IMR-90 (cell line): ENCODE measurements at regions not wholly inside any gene's neighbourhood (a gene's known extent, or its start where the extent isn't known, plus 50 kb on each side); places are given as distances from the start of the nearest gene placed in this dataset.

Experiments
- ATAC-seq: fragments of 200-7000 bp; cut with Tn5 transposase; 2 replicates; pipeline ENCODE4 v1.9.1; 2020; ENCODE audit warnings: low read depth, mild to moderate bottlenecking, moderate library complexity
- BruUV-seq: library from RNA; stranded (reverse); fragments of 400-500 nt; replicated peaks from 2 replicates; lab custom pipeline; 2021; lab: Mats Ljungman, UMichigan
- CTCF ChIA-PET: fragments of 300-600 bp; formaldehyde crosslinking; extraction: SDS; loops from one replicate; lab custom pipeline; 2021; ENCODE audit warnings: antibody characterized with exemption; lab: Yijun Ruan, JAX
- POLR2A ChIA-PET: fragments of 300-600 bp; sonication (Branson Sonifier 250); formaldehyde crosslinking; loops from one replicate; lab custom pipeline; 2022; ENCODE audit warnings: antibody characterized with exemption; ENCODE audit not compliant: unreplicated experiment; lab: Charles Lee
- DNase-seq: peaks from one replicate; pipeline ENCODE4 v3.0.0; 2013
- H2AFZ ChIP-seq: replicated peaks from 2 replicates; pipeline ENCODE3; 2013; ENCODE audit warnings: low read length, mild to moderate bottlenecking; ENCODE audit not compliant: poor library complexity
- H2AK5ac ChIP-seq: 2 replicates; pipeline ENCODE4 v1.6.1; 2013; ENCODE audit warnings: low read depth, low read length, inconsistent platforms
- H2AK9ac ChIP-seq: replicated peaks from 2 replicates; pipeline ENCODE3; 2013; ENCODE audit warnings: mild to moderate bottlenecking, low read depth, low read length, moderate library complexity; ENCODE audit not compliant: poor library complexity
- H2BK120ac ChIP-seq: 2 replicates; pipeline ENCODE4 v1.6.1; 2013; ENCODE audit warnings: low read depth, low read length, inconsistent platforms
- H2BK15ac ChIP-seq: 3 replicates; pipeline ENCODE4 v1.6.1; 2013; ENCODE audit warnings: low read depth, low read length, inconsistent platforms
- H2BK20ac ChIP-seq: 2 replicates; pipeline ENCODE4 v1.6.1; 2013; ENCODE audit warnings: low read depth, mild to moderate bottlenecking, inconsistent platforms, low read length, moderate library complexity
- H2BK5ac ChIP-seq: 2 replicates; pipeline ENCODE4 v1.6.1; 2013; ENCODE audit warnings: mild to moderate bottlenecking, low read depth, low read length, inconsistent platforms; ENCODE audit not compliant: poor library complexity, severe bottlenecking
- H3K14ac ChIP-seq: replicated peaks from 2 replicates; pipeline ENCODE4 v1.6.1; 2013; ENCODE audit warnings: low read depth, low read length, inconsistent platforms
- H3K18ac ChIP-seq: 2 replicates; pipeline ENCODE4 v1.6.1; 2013; ENCODE audit warnings: low read depth, low read length, control low read depth
- H3K23ac ChIP-seq: 2 replicates; pipeline ENCODE4 v1.6.1; 2013; ENCODE audit warnings: low read depth, low read length, inconsistent platforms
- H3K27ac ChIP-seq: 2 replicates; pipeline ENCODE4 v1.5.1; 2013; ENCODE audit warnings: mild to moderate bottlenecking, control low read depth, low read length; ENCODE audit not compliant: insufficient read depth
- H3K27me3 ChIP-seq: 2 replicates; pipeline ENCODE4 v1.6.1; 2013; ENCODE audit warnings: low read length; ENCODE audit not compliant: control insufficient read depth, insufficient read depth
- H3K36me3 ChIP-seq: 2 replicates; pipeline ENCODE4 v1.6.1; 2013; ENCODE audit warnings: low read length, mixed read lengths; ENCODE audit not compliant: control insufficient read depth, insufficient read depth
- H3K4ac ChIP-seq: 2 replicates; pipeline ENCODE4 v1.6.1; 2013; ENCODE audit warnings: low read depth, low read length, inconsistent platforms
- H3K4me1 ChIP-seq: 2 replicates; pipeline ENCODE4 v1.6.1; 2013; ENCODE audit warnings: low read length, mixed read lengths; ENCODE audit not compliant: control insufficient read depth, insufficient read depth
- H3K4me2 ChIP-seq: 2 replicates; pipeline ENCODE4 v1.6.1; 2013; ENCODE audit warnings: low read depth, mild to moderate bottlenecking, control low read depth, low read length, moderate library complexity
- H3K4me3 ChIP-seq: 2 replicates; pipeline ENCODE4 v1.5.1; 2013; ENCODE audit warnings: low read depth, mild to moderate bottlenecking, control low read depth, low read length, moderate library complexity; ENCODE audit not compliant: insufficient read depth
- H3K56ac ChIP-seq: 2 replicates; pipeline ENCODE4 v1.6.1; 2013; ENCODE audit warnings: low read length, inconsistent platforms; ENCODE audit not compliant: insufficient read depth; ENCODE audit errors: extremely low read depth
- H3K79me1 ChIP-seq, 2 experiments: 2 replicates each; pipeline ENCODE4 v1.6.1; 2013; ENCODE audit warnings: low read length in 2 of 2, inconsistent platforms in 1 of 2, low read depth in 1 of 2
- H3K9ac ChIP-seq: 2 replicates; pipeline ENCODE4 v1.6.1; 2013; ENCODE audit warnings: low read depth, low read length, control low read depth
- H3K9me1 ChIP-seq: 2 replicates; pipeline ENCODE4 v1.6.1; 2013; ENCODE audit warnings: low read length, inconsistent platforms; ENCODE audit not compliant: insufficient read depth
- H3K9me3 ChIP-seq: 2 replicates; pipeline ENCODE4 v1.6.1; 2013; ENCODE audit warnings: low read length; ENCODE audit not compliant: control insufficient read depth, insufficient read depth
- H4K20me1 ChIP-seq: 2 replicates; pipeline ENCODE4 v1.6.1; 2013; ENCODE audit warnings: low read length, inconsistent platforms; ENCODE audit not compliant: insufficient read depth
- H4K5ac ChIP-seq: 2 replicates; pipeline ENCODE4 v1.6.1; 2013; ENCODE audit warnings: mild to moderate bottlenecking, low read depth, low read length, control low read depth
- H4K8ac ChIP-seq, 2 experiments: 2 replicates each; pipeline ENCODE4 v1.6.1; 2013; ENCODE audit warnings: low read depth in 2 of 2, low read length in 2 of 2, control low read depth in 1 of 2, inconsistent platforms in 1 of 2
- H4K91ac ChIP-seq: 2 replicates; pipeline ENCODE4 v1.6.1; 2013; ENCODE audit warnings: low read depth, low read length, inconsistent platforms; ENCODE audit not compliant: insufficient read depth
- BHLHE40 ChIP-seq: fragments of 150-350 bp; IDR thresholded peaks from 2 replicates; pipeline ENCODE4 v1.6.1; 2016; ENCODE audit warnings: mild to moderate bottlenecking, low read depth, low read length
- CEBPB ChIP-seq: IDR thresholded peaks from 2 replicates; pipeline ENCODE4 v1.6.1; 2012; ENCODE audit warnings: low read depth, low read length, improper control_type of control experiment
- CHD1 ChIP-seq: IDR thresholded peaks from 2 replicates; pipeline ENCODE4 v1.6.1; 2012; ENCODE audit warnings: low read depth, low read length, improper control_type of control experiment
- FOS ChIP-seq: fragments of 150-350 bp; IDR thresholded peaks from 2 replicates; pipeline ENCODE4 v1.6.1; 2016; ENCODE audit warnings: low read depth, low read length
- MAFK ChIP-seq: IDR thresholded peaks from 2 replicates; pipeline ENCODE4 v1.6.1; 2012; ENCODE audit warnings: low read depth, low read length, improper control_type of control experiment
- MAZ ChIP-seq: IDR thresholded peaks from 2 replicates; pipeline ENCODE4 v1.6.1; 2012; ENCODE audit warnings: low read depth, mild to moderate bottlenecking, low read length, improper control_type of control experiment, moderate library complexity, borderline replicate concordance
- MXI1 ChIP-seq: IDR thresholded peaks from 2 replicates; pipeline ENCODE4 v1.6.1; 2012; ENCODE audit warnings: low read depth, mild to moderate bottlenecking, low read length, moderate library complexity, borderline replicate concordance
- NFE2L2 ChIP-seq: fragments of 150-350 bp; IDR thresholded peaks from 2 replicates; pipeline ENCODE4 v1.6.1; 2016; ENCODE audit warnings: low read depth, mild to moderate bottlenecking, low read length
- POLR2A ChIP-seq: IDR thresholded peaks from 2 replicates; pipeline ENCODE4 v1.6.1; 2012; ENCODE audit warnings: mild to moderate bottlenecking, low read depth, low read length
- RAD21 ChIP-seq: IDR thresholded peaks from 2 replicates; pipeline ENCODE4 v1.6.1; 2012; ENCODE audit warnings: low read length, improper control_type of control experiment
- RCOR1 ChIP-seq: IDR thresholded peaks from 2 replicates; pipeline ENCODE4 v1.6.1; 2012; ENCODE audit warnings: mild to moderate bottlenecking, low read length, improper control_type of control experiment; ENCODE audit not compliant: insufficient replicate concordance
- RFX5 ChIP-seq: IDR thresholded peaks from 2 replicates; pipeline ENCODE4 v1.8.0; 2012; ENCODE audit warnings: low read depth, mild to moderate bottlenecking, low read length, moderate library complexity
- SMC3 ChIP-seq: fragments of 150-350 bp; IDR thresholded peaks from 2 replicates; pipeline ENCODE4 v1.6.1; 2016; ENCODE audit warnings: low read depth, mild to moderate bottlenecking, antibody characterized with exemption, low read length, moderate library complexity
- USF2 ChIP-seq: fragments of 150-350 bp; IDR thresholded peaks from 2 replicates; pipeline ENCODE4 v1.6.1; 2017; ENCODE audit warnings: mild to moderate bottlenecking, antibody characterized with exemption, low read length, low read depth
- WGBS, 2 experiments: methylation state at CpG; one replicate each; pipeline versions ENCODE4 v1.1.5 to v1.1.7; 2013; ENCODE audit warnings: missing lambda C conversion rate in 2 of 2; ENCODE audit not compliant: insufficient read length in 1 of 2; ENCODE audit errors: extremely low coverage in 2 of 2; 5-methylcytosine and 5-hydroxymethylcytosine counted together
- dilution Hi-C: fragments of 300-500 bp; cut with HindIII; formaldehyde crosslinking; loops from one replicate; pipeline ENCODE4 v1.14.3; 2018; ENCODE audit warnings: low sequenced_read_pairs; ENCODE audit not compliant: unreplicated experiment
- in situ Hi-C: fragments of 300-500 bp; cut with MboI; formaldehyde crosslinking; loops from 3 replicates; pipeline ENCODE4 v1.14.3; 2019; ENCODE audit warnings: low sequenced_read_pairs, inconsistent platforms, mixed read lengths
- intact Hi-C: fragments of 100-400 bp; cut with micrococcal nuclease; formaldehyde crosslinking; loops from 2 replicates; pipeline ENCODE4 v1.10.0; 2022
- TF ChIP-seq, protein P1 (sequence below): fragments of 150-350 bp; IDR thresholded peaks from 2 replicates; pipeline ENCODE4 v1.6.1; 2016; ENCODE audit warnings: low read depth, mild to moderate bottlenecking, low read length, moderate library complexity, borderline replicate concordance

GRCh38 chr2:45312275-45312674, 298.8 kb downstream of the SRBD1 start:
- Histone ChIP-seq H2BK5ac (no peak overlapping the region), H3K4me2 (no peak overlapping the region), H3K4me3 (no peak overlapping the region), H4K8ac (no peak overlapping the region), H2AK9ac (no peak overlapping the region), H2BK20ac (no peak overlapping the region), H2BK120ac (no peak overlapping the region), H4K91ac (no peak overlapping the region), H3K4ac (no peak overlapping the region), H3K9ac (no peak overlapping the region), H3K9me1 (no peaks in the 10 kb centered on the region), H3K23ac (no peak overlapping the region), H3K27me3 (peaks cover 17% of the 10 kb centered on the region), H3K79me1 (no peaks in the 10 kb centered on the region), H2AK5ac (no peak overlapping the region), H3K9me3 (peaks cover 7% of the 10 kb centered on the region; the same call in 1 of the 2 replicates), H3K27ac (no peak overlapping the region), H3K56ac (no peak overlapping the region), H3K14ac (no peak overlapping the region), H3K36me3 (no peaks in the 10 kb centered on the region), H2BK15ac (no peak overlapping the region), H3K4me1 (peaks cover 4% of the 10 kb centered on the region; the same call in 1 of the 2 replicates), H2AFZ (no peak overlapping the region), H3K18ac (no peak overlapping the region), H4K5ac (no peak overlapping the region), H4K20me1 (no peaks in the 10 kb centered on the region)
- in situ Hi-C loops: no loop called here
- WGBS, 2 experiments: 85% methylated on average over 5 of the region's 7 CpGs; no CpG with 5 or more reads in 1 of the 2 experiments
- intact Hi-C loops: no loop called here
- ChIA-PET POLR2A (no interaction called here), CTCF (no interaction called here)
- no TSS peak for BruUV-seq
- DNase-seq: no peak
- ATAC-seq: no peak
- dilution Hi-C loops: no loop called here
- TF ChIP-seq MAFK: no peak
- TF ChIP-seq MAZ: no peak
- TF ChIP-seq CHD1: no peak
- no peak for TF ChIP-seq MXI1
- TF ChIP-seq USF2: no peak
- no peak for TF ChIP-seq FOS
- TF ChIP-seq NFE2L2: no peak
- TF ChIP-seq POLR2A: no peak
- TF ChIP-seq RAD21: no peak
- TF ChIP-seq, protein P1, sequence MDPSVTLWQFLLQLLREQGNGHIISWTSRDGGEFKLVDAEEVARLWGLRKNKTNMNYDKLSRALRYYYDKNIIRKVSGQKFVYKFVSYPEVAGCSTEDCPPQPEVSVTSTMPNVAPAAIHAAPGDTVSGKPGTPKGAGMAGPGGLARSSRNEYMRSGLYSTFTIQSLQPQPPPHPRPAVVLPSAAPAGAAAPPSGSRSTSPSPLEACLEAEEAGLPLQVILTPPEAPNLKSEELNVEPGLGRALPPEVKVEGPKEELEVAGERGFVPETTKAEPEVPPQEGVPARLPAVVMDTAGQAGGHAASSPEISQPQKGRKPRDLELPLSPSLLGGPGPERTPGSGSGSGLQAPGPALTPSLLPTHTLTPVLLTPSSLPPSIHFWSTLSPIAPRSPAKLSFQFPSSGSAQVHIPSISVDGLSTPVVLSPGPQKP: no peak
- no peak for TF ChIP-seq RCOR1
- TF ChIP-seq CEBPB: no peak
- no peak for TF ChIP-seq SMC3
- TF ChIP-seq BHLHE40: no peak
- no peak for TF ChIP-seq RFX5
